WTC11 (cell line): ENCODE measurements at regions not wholly inside any gene's neighbourhood (a gene's known extent, or its start where the extent isn't known, plus 50 kb on each side); places are given as distances from the start of the nearest gene placed in this dataset.

Experiments used
- CTCF ChIP-seq: fragments of 200-600 bp; IDR thresholded peaks from 2 replicates; pipeline ENCODE4 v1.8.0; 2022; ENCODE audit warnings: antibody characterized with exemption
- ELF4 ChIP-seq: sonication (generic); formaldehyde crosslinking; IDR thresholded peaks from 2 replicates; pipeline ENCODE4 v1.8.1; 2022; ENCODE audit warnings: low read depth, mild to moderate bottlenecking, moderate library complexity, missing genetic modification reagents
- IRF2 ChIP-seq: sonication (generic); formaldehyde crosslinking; IDR thresholded peaks from 2 replicates; pipeline ENCODE4 v1.8.0; 2022; ENCODE audit warnings: low read depth, missing genetic modification reagents, borderline replicate concordance
- TCF7 ChIP-seq: sonication (generic); formaldehyde crosslinking; IDR thresholded peaks from 2 replicates; pipeline ENCODE4 v1.8.0; 2022; ENCODE audit warnings: mild to moderate bottlenecking, low read depth, missing genetic modification reagents, moderate library complexity
- ZNF416 ChIP-seq: fragments of 250-450 bp; sonication (Bioruptor Pico); IDR thresholded peaks from 2 replicates; pipeline ENCODE4 v1.9.0; 2021; ENCODE audit warnings: mild to moderate bottlenecking, inconsistent platforms
- ZNF512 ChIP-seq: sonication (generic); formaldehyde crosslinking; IDR thresholded peaks from 2 replicates; pipeline ENCODE4 v1.8.1; 2022; ENCODE audit warnings: missing genetic modification reagents, borderline replicate concordance

DNA sequence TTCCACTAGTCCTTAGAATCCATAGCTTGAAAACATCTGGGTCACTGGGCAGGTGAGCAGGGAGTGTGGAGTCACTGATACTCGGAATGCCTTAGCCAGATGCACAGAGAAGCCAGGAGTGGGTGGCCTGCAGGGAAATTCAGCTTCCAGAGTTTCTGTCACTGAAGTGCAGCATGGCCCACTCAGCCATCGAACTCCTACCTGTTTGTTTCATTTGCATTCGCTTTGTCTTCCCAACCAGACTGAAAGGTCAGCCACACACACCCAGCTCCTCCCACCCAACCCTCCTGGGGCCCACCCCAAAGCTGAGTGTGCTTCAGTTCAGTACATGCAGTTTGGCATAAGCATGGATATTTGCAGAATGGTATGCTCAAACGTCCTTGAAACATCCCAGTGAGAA is 124.5 kb upstream of the ATP10A start:
- no peak for TF ChIP-seq TCF7 (CRISPR knock-in tag)
- TF ChIP-seq ZNF416 (CRISPR knock-in tag): no peak
- TF ChIP-seq CTCF: no peak
- no peak for TF ChIP-seq ZNF512 (CRISPR knock-in tag)
- TF ChIP-seq ELF4: no peak
- TF ChIP-seq IRF2 (CRISPR knock-in tag): no peak
